ENCODE measurements at regions not wholly inside any gene's neighbourhood (a gene's known extent, or its start where the extent isn't known, plus 50 kb on each side); places are given as distances from the start of the nearest gene placed in this dataset.

- CTCF ChIA-PET: no interaction called here
Observed at GRCh38 chr9:107615321-107615720, 125.8 kb upstream of the KLF4 start.

GRCh38 chr9:107614765-107615164 is 125.2 kb upstream of the KLF4 start:
- CTCF ChIA-PET: no interaction called here
- POLR2A ChIA-PET: no interaction called here

More at GRCh38 chr9:107615321-107615720, 125.8 kb upstream of the KLF4 start:
- POLR2A ChIA-PET: no interaction called here

- ChIA-PET POLR2A (no interaction called here), CTCF (no interaction called here)
Observed at GRCh38 chr9:107613321-107613720, 123.8 kb upstream of the KLF4 start.

GRCh38 chr9:107612136-107612535 is 122.6 kb upstream of the KLF4 start:
- ChIA-PET POLR2A (no interaction called here), CTCF (no interaction called here)

- CTCF ChIA-PET: no interaction called here
- POLR2A ChIA-PET: no interaction called here
Observed at GRCh38 chr9:107609547-107609946, 120.0 kb upstream of the KLF4 start.

GRCh38 chr9:107606149-107606790 is 116.7 kb upstream of the KLF4 start:
- CTCF ChIA-PET: no interaction called here
- POLR2A ChIA-PET: no interaction called here

- ChIA-PET CTCF (no interaction called here), POLR2A (no interaction called here)
Observed at GRCh38 chr9:107605041-107605440, 115.5 kb upstream of the KLF4 start.

- ChIA-PET POLR2A (no interaction called here), CTCF (no interaction called here)
Observed at GRCh38 chr9:107603281-107603680, 113.7 kb upstream of the KLF4 start.

- POLR2A ChIA-PET: no interaction called here
- CTCF ChIA-PET: no interaction called here
Observed at GRCh38 chr9:107600060-107600573, 110.5 kb upstream of the KLF4 start.

GRCh38 chr9:107597743-107598217 is 108.2 kb upstream of the KLF4 start:
- ChIA-PET POLR2A (no interaction called here), CTCF (no interaction called here)

GRCh38 chr9:107594908-107595530 is 105.5 kb upstream of the KLF4 start:
- POLR2A ChIA-PET: no interaction called here
- CTCF ChIA-PET: interaction anchor here (0.7 kb wide), 1 partner anchor 37 kb away, joined by 5 read pairs; no protein-coding TSS in a partner anchor

GRCh38 chr9:107593224-107593870 is 103.8 kb upstream of the KLF4 start:
- ChIA-PET POLR2A (no interaction called here), CTCF (no interaction called here)

- POLR2A ChIA-PET: no interaction called here
- CTCF ChIA-PET: no interaction called here
Observed at GRCh38 chr9:107592424-107592823, 102.9 kb upstream of the KLF4 start.

GRCh38 chr9:107591781-107592180 is 102.2 kb upstream of the KLF4 start:
- CTCF ChIA-PET: no interaction called here

GRCh38 chr9:107588393-107588792 is 98.8 kb upstream of the KLF4 start:
- CTCF ChIA-PET: no interaction called here
- POLR2A ChIA-PET: no interaction called here

More at GRCh38 chr9:107591781-107592180, 102.2 kb upstream of the KLF4 start:
- POLR2A ChIA-PET: no interaction called here

- POLR2A ChIA-PET: no interaction called here
- CTCF ChIA-PET: no interaction called here
Observed at GRCh38 chr9:107587191-107587963, 97.8 kb upstream of the KLF4 start.

GRCh38 chr9:107586493-107586892 is 96.9 kb upstream of the KLF4 start:
- POLR2A ChIA-PET: no interaction called here
- CTCF ChIA-PET: no interaction called here

- ChIA-PET CTCF (no interaction called here), POLR2A (no interaction called here)
Observed at GRCh38 chr9:107585465-107585864, 95.9 kb upstream of the KLF4 start.

- ChIA-PET POLR2A (no interaction called here), CTCF (no interaction called here)
Observed at GRCh38 chr9:107584944-107585343, 95.4 kb upstream of the KLF4 start.

GRCh38 chr9:107584186-107584585 is 94.6 kb upstream of the KLF4 start:
- CTCF ChIA-PET: no interaction called here

More at GRCh38 chr9:107584186-107584585, 94.6 kb upstream of the KLF4 start:
- POLR2A ChIA-PET: no interaction called here

All from activated CD8-positive, alpha-beta memory T cell treated with anti-CD3 and anti-CD28 coated beads for 36 hours (primary cell).